ENCODE measurements at regions not wholly inside any gene's neighbourhood (a gene's known extent, or its start where the extent isn't known, plus 50 kb on each side); places are given as distances from the start of the nearest gene placed in this dataset.
"Not testable (repeated sequence)": the region's sequence is repeated elsewhere in the genome, so short reads cannot be mapped to it uniquely, and the experiment has no call there.

- H3K27ac Mint-ChIP-seq, result no peak overlapping the region
- no peaks in the 10 kb centered on the region for H3K36me3 Mint-ChIP-seq
- H3K4me3 Mint-ChIP-seq, result no peak overlapping the region
- H3K9me3 Mint-ChIP-seq (ENCODE audit: low read depth), result no peaks in the 10 kb centered on the region
- no peaks in the 10 kb centered on the region for H3K4me1 Mint-ChIP-seq (ENCODE audit: low read depth)
- H3K27me3 Mint-ChIP-seq, result no peaks in the 10 kb centered on the region
These were observed 185.5 kb downstream of the DUSP10 start for GRCh38 chr1:221556435-221556834.

GRCh38 chr1:221557013-221557412 lies 184.9 kb downstream of the DUSP10 start:
- H3K9me3 Mint-ChIP-seq (ENCODE audit: low read depth), result no peaks in the 10 kb centered on the region
- H3K27me3 Mint-ChIP-seq, result no peaks in the 10 kb centered on the region
- no peaks in the 10 kb centered on the region for H3K36me3 Mint-ChIP-seq
- no peak overlapping the region for H3K4me3 Mint-ChIP-seq
- H3K27ac Mint-ChIP-seq, result no peak overlapping the region
- no peaks in the 10 kb centered on the region for H3K4me1 Mint-ChIP-seq (ENCODE audit: low read depth)

GRCh38 chr1:221558396-221558795 lies 183.5 kb downstream of the DUSP10 start:
- H3K36me3 Mint-ChIP-seq, result no peaks in the 10 kb centered on the region
- H3K27ac Mint-ChIP-seq, result no peak overlapping the region
- no peak overlapping the region for H3K4me3 Mint-ChIP-seq
- no peaks in the 10 kb centered on the region for H3K9me3 Mint-ChIP-seq (ENCODE audit: low read depth)
- H3K27me3 Mint-ChIP-seq, result no peaks in the 10 kb centered on the region
- H3K4me1 Mint-ChIP-seq (ENCODE audit: low read depth), result no peaks in the 10 kb centered on the region

GRCh38 chr1:221559911-221560310 lies 182.0 kb downstream of the DUSP10 start:
- H3K9me3 Mint-ChIP-seq (ENCODE audit: low read depth), result no peaks in the 10 kb centered on the region
- H3K36me3 Mint-ChIP-seq, result no peaks in the 10 kb centered on the region
- no peak overlapping the region for H3K27ac Mint-ChIP-seq
- peaks cover 1% of the 10 kb centered on the region for H3K27me3 Mint-ChIP-seq
- no peaks in the 10 kb centered on the region for H3K4me1 Mint-ChIP-seq (ENCODE audit: low read depth)
- H3K4me3 Mint-ChIP-seq, result no peak overlapping the region

GRCh38 chr1:221562542-221563475 lies 179.1 kb downstream of the DUSP10 start:
- Mint-ChIP-seq H3K27ac (no peak overlapping the region), H3K4me3 (no peak overlapping the region), H3K27me3 (peaks cover 1% of the 10 kb centered on the region), H3K9me3 (ENCODE audit: low read depth) (no peaks in the 10 kb centered on the region), H3K36me3 (no peaks in the 10 kb centered on the region), H3K4me1 (ENCODE audit: low read depth) (no peaks in the 10 kb centered on the region)

GRCh38 chr1:221563476-221563921 lies 178.4 kb downstream of the DUSP10 start:
- no peaks in the 10 kb centered on the region for H3K4me1 Mint-ChIP-seq (ENCODE audit: low read depth)
- H3K4me3 Mint-ChIP-seq, result no peak overlapping the region
- H3K27ac Mint-ChIP-seq, result no peak overlapping the region
- H3K9me3 Mint-ChIP-seq (ENCODE audit: low read depth), result no peaks in the 10 kb centered on the region
- H3K36me3 Mint-ChIP-seq, result no peaks in the 10 kb centered on the region
- peaks cover 1% of the 10 kb centered on the region for H3K27me3 Mint-ChIP-seq

GRCh38 chr1:221564891-221565290 lies 177.0 kb downstream of the DUSP10 start:
- no peak overlapping the region for H3K27ac Mint-ChIP-seq
- no peak overlapping the region for H3K4me3 Mint-ChIP-seq
- no peaks in the 10 kb centered on the region for H3K9me3 Mint-ChIP-seq (ENCODE audit: low read depth)
- no peaks in the 10 kb centered on the region for H3K4me1 Mint-ChIP-seq (ENCODE audit: low read depth)
- no peaks in the 10 kb centered on the region for H3K36me3 Mint-ChIP-seq
- H3K27me3 Mint-ChIP-seq, result peaks cover 1% of the 10 kb centered on the region

GRCh38 chr1:221565711-221566110 lies 176.2 kb downstream of the DUSP10 start:
- no peaks in the 10 kb centered on the region for H3K36me3 Mint-ChIP-seq
- no peak overlapping the region for H3K27ac Mint-ChIP-seq
- H3K4me3 Mint-ChIP-seq, result no peak overlapping the region
- no peaks in the 10 kb centered on the region for H3K9me3 Mint-ChIP-seq (ENCODE audit: low read depth)
- H3K27me3 Mint-ChIP-seq, result peaks cover 1% of the 10 kb centered on the region
- H3K4me1 Mint-ChIP-seq (ENCODE audit: low read depth), result no peaks in the 10 kb centered on the region

GRCh38 chr1:221567859-221568507 lies 173.9 kb downstream of the DUSP10 start:
- Mint-ChIP-seq H3K36me3 (no peaks in the 10 kb centered on the region), H3K9me3 (ENCODE audit: low read depth) (no peaks in the 10 kb centered on the region), H3K27ac (no peak overlapping the region), H3K4me3 (no peak overlapping the region), H3K4me1 (ENCODE audit: low read depth) (no peaks in the 10 kb centered on the region), H3K27me3 (peaks cover 1% of the 10 kb centered on the region)

GRCh38 chr1:221573756-221574155 lies 168.1 kb downstream of the DUSP10 start:
- Mint-ChIP-seq H3K4me3 (no peak overlapping the region), H3K27me3 (peaks cover 2% of the 10 kb centered on the region), H3K27ac (no peak overlapping the region), H3K9me3 (ENCODE audit: low read depth) (no peaks in the 10 kb centered on the region), H3K4me1 (ENCODE audit: low read depth) (no peaks in the 10 kb centered on the region), H3K36me3 (peaks cover 4% of the 10 kb centered on the region)

GRCh38 chr1:221574529-221574928 lies 167.4 kb downstream of the DUSP10 start:
- H3K4me1 Mint-ChIP-seq (ENCODE audit: low read depth), result no peaks in the 10 kb centered on the region
- no peaks in the 10 kb centered on the region for H3K9me3 Mint-ChIP-seq (ENCODE audit: low read depth)
- no peak overlapping the region for H3K4me3 Mint-ChIP-seq
- H3K27ac Mint-ChIP-seq, result no peak overlapping the region
- H3K36me3 Mint-ChIP-seq, result peaks cover 4% of the 10 kb centered on the region
- peaks cover 2% of the 10 kb centered on the region for H3K27me3 Mint-ChIP-seq

- Mint-ChIP-seq H3K4me3 (no peak overlapping the region), H3K27me3 (peaks cover 2% of the 10 kb centered on the region), H3K4me1 (ENCODE audit: low read depth) (no peaks in the 10 kb centered on the region), H3K9me3 (ENCODE audit: low read depth) (no peaks in the 10 kb centered on the region), H3K36me3 (peaks cover 4% of the 10 kb centered on the region), H3K27ac (no peak overlapping the region)
These were observed 166.3 kb downstream of the DUSP10 start for GRCh38 chr1:221575605-221576004.

GRCh38 chr1:221576268-221576667 lies 165.6 kb downstream of the DUSP10 start:
- Mint-ChIP-seq H3K9me3 (ENCODE audit: low read depth) (no peaks in the 10 kb centered on the region), H3K4me1 (ENCODE audit: low read depth) (no peaks in the 10 kb centered on the region), H3K27me3 (peaks cover 2% of the 10 kb centered on the region), H3K4me3 (no peak overlapping the region), H3K36me3 (peaks cover 4% of the 10 kb centered on the region), H3K27ac (no peak overlapping the region)

GRCh38 chr1:221583465-221583864 lies 158.4 kb downstream of the DUSP10 start:
- Mint-ChIP-seq H3K4me3 (no peak overlapping the region), H3K36me3 (peaks cover 3% of the 10 kb centered on the region), H3K4me1 (ENCODE audit: low read depth) (no peaks in the 10 kb centered on the region), H3K27me3 (no peaks in the 10 kb centered on the region), H3K9me3 (ENCODE audit: low read depth) (no peaks in the 10 kb centered on the region), H3K27ac (no peak overlapping the region)

- H3K36me3 Mint-ChIP-seq; H3K4me3 Mint-ChIP-seq; H3K27me3 Mint-ChIP-seq; H3K4me1 Mint-ChIP-seq (ENCODE audit: low read depth); H3K27ac Mint-ChIP-seq; H3K9me3 Mint-ChIP-seq (ENCODE audit: low read depth): not testable (repeated sequence)
These were observed 154.9 kb downstream of the DUSP10 start for GRCh38 chr1:221587013-221587412.
